ENCODE measurements at regions not wholly inside any gene's neighbourhood (a gene's known extent, or its start where the extent isn't known, plus 50 kb on each side); places are given as distances from the start of the nearest gene placed in this dataset.

DNA sequence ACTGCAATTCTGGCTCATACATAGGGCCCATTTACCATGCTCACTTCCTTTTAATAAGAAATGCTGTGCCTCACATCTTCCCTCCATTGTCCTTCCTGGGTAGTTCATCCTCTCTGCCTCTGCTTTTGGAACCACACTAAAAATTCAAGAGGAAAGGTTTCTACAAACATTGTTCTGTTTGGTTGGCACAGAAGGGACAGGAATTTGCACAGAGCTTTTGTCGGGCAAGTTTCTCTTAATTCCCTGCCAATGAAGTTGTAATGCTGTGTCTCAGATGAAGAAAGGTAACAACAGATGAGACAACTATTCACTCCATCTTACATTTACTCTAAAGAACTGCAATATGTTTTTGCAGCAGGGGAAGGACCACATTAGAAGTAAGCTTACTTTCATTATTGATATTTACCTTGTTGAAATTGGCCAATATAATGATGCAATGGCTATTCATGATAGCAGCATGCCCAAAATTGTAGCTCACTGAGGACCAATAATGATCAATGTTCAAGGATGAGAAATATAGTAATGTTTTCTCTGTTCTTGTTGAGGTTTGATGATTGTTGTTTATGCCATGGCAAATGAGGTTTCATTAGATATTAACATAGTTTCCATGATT is 82.5 kb upstream of the HMHB1 start:
- DNase-seq: no peak

- no peak for DNase-seq
Observed at GRCh38 chr5:143723159-143723558, 88.8 kb upstream of the HMHB1 start.

DNA sequence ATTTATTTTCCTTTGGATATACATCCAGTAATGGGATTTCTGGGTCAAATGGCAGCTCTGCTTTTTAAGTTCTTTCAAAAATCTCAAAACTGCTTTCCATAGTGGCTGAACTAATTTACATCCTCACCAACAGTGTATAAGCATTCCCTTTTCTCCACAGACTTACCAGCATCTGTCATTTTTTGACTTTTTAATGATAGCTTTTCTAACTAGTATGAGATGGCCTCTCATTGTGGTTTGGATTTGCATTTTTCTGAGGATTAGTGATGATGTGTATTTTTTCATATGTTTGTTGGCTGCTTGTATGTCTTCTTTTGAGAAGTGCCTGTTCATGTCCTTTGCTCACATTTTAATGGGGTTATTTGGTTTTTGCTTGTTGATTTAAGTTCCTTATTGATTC is 90.0 kb upstream of the HMHB1 start:
- no peak for DNase-seq

- no peak for DNase-seq
Observed at GRCh38 chr5:143720689-143721088, 91.3 kb upstream of the HMHB1 start.

GRCh38 chr5:143717400-143717799 is 94.6 kb upstream of the HMHB1 start:
- peak; percentile 58 for DNase-seq

- DNase-seq: no peak
Observed at GRCh38 chr5:143716881-143717280, 95.1 kb upstream of the HMHB1 start.

DNA sequence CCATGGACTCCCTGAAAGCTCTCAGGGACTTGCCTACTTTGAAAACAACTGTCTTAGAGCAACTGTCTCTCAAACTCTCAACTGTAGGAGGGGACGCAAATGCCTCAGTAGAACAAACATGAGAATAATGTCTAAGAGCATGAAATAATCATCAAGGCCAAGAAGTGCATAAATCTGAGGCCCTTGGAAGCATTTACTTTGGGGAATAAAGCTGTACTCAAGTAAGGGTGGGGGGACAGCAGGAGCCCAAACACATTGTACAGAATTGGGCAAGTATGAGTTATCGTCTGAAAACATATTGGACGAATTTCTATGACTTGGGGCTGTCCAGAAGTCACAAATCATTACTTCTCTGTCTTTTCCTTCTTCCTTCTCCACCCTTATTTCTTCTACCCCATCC is 96.3 kb upstream of the HMHB1 start:
- DNase-seq: no peak

- DNase-seq: no peak
Observed at GRCh38 chr5:143714629-143715028, 97.3 kb upstream of the HMHB1 start.

GRCh38 chr5:143713047-143714003 is 98.6 kb upstream of the HMHB1 start:
- no peak for DNase-seq

- no peak for DNase-seq
Observed at GRCh38 chr5:143708672-143709071, 103.3 kb upstream of the HMHB1 start.

DNA sequence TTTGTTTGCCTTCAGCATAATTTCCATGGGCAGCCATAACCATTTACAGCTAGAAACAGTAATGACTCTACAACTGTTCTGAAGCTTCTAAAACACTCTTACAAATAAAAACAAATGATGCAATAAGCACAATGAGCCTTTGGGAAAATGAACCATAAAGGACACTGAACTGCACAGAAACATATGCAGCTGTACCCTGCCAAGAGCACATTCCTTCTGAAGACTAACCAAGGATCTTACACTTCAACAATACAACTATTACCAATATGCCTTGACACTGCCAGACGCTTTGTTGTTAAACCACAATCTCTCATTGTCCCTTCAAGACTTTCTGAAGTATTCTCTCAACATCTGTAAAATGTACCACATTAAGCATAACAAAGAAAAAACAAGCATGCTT is 104.2 kb upstream of the HMHB1 start:
- no peak for DNase-seq

- no peak for DNase-seq
Observed at GRCh38 chr5:143705381-143705780, 106.6 kb upstream of the HMHB1 start.

GRCh38 chr5:143703659-143704058 is 108.3 kb upstream of the HMHB1 start:
- no peak for DNase-seq

- no peak for DNase-seq
Observed at GRCh38 chr5:143701493-143701892, 110.5 kb upstream of the HMHB1 start.

DNA sequence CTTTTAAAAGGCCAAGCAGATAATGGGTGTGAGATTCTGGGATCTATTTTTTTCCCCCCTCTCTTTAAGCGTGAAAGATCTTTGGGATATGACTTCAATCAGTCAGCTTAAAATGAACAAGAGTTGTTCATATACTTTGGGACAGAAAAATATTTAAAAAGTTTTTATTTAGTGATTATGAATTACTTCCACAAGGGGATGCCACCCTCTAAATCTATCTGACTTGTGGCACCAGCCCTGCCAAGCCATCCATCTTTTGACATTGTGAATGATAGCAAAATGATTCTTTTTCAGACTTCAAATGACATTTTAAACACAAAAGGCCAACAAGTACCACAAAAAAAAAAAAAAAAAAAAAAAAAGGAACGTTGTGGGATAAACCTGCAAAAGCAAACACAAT is 111.0 kb upstream of the HMHB1 start:
- no peak for DNase-seq

DNA sequence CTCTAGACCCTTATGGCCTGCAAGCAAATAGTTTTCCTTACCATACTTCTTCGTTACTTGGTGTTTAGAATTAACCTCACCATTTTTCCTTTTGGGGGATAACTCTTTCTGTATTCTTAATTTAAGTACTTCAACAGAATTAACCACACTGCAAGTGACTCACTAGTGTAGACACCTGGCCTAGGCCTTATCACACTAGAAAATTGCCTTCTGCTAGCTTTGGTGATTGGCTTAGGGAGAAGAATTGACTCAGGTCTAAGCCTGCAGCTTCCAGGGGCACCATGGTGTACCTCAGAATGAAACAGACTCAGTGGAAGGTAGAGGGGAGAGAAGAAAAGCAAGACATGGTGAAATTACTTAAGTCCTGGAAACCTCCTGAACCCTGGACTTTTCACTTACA is 112.8 kb upstream of the HMHB1 start:
- no peak for DNase-seq

DNA sequence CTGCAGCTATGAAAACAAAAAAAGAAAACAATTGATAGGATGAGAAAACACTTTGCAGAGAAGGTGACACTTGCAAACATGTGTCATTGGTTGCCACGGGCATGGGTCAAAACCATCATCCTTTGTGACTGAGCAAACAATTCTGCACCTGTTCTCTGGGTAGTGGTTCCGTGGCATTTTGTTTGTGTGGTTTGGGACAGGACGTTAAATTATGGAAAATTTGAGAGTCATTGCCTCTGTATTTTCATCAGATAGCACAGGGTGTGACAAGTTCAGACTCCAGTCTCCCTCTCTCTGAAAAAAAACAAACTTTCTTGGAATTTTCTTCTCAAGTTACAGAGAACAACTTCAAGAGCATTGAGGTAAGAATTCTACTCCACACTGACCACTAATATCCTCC is 113.4 kb upstream of the HMHB1 start:
- DNase-seq: no peak

GRCh38 chr5:143696921-143697320 is 115.0 kb upstream of the HMHB1 start:
- DNase-seq: no peak

- no peak for DNase-seq
Observed at GRCh38 chr5:143695941-143696340, 116.0 kb upstream of the HMHB1 start.

- DNase-seq: no peak
Observed at GRCh38 chr5:143695244-143695864, 116.6 kb upstream of the HMHB1 start.

GRCh38 chr5:143694357-143694756 is 117.6 kb upstream of the HMHB1 start:
- no peak for DNase-seq

GRCh38 chr5:143693651-143694252 is 118.2 kb upstream of the HMHB1 start:
- DNase-seq: no peak

DNA sequence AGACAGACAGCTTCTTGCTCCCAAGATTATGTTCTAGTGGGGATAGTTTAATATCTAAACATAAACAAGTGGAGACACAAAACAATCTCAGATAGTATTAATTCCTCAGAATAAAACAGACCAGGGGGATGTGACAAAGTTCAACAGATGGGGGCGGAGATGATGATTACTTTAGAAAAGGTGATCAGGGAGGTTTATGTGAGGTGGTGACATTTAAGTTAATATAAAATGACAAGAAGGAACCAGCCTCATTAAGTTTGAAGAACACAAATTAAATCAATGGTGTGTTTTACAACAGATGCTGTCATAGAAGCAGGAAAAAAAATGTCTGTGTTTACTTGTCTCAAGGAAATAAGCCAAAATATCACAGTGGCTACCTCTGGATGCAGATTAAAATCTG is 119.6 kb upstream of the HMHB1 start:
- DNase-seq: no peak

DNA sequence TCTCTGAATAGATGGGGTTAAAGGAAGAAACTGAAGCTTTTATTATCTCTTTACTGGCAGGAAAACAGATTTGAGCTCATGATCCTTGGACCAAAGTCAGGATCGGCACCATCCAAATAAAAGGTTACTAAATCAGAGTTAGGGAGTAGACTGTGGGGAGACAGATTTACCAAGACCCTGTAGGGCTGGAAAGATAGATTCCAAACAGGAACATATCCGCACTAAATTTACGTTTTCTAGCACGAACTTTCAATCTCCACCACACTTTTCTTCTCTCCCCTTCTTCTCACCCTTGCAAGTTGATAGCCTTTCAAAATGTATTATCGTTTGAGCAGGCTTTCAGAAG is 120.0 kb upstream of the HMHB1 start:
- no peak for DNase-seq
